HL-60 (cell line): ENCODE measurements at regions not wholly inside any gene's neighbourhood (a gene's known extent, or its start where the extent isn't known, plus 50 kb on each side); places are given as distances from the start of the nearest gene placed in this dataset.

ENCODE experiments used
- CTCF ChIP-seq: IDR thresholded peaks from one replicate; pipeline ENCODE4 v1.5.1; 2011; ENCODE audit warnings: low read length, control low read depth, inconsistent platforms; ENCODE audit not compliant: insufficient read depth
- REST ChIP-seq: IDR thresholded peaks from 2 replicates; pipeline ENCODE4 v1.6.1; 2012; ENCODE audit warnings: low read depth; ENCODE audit not compliant: insufficient replicate concordance

- no peak for TF ChIP-seq REST
- TF ChIP-seq CTCF: no peak
These were observed 230.6 kb upstream of the RPL38 start for GRCh38 chr17:73972901-73973300.
